GM21576 (cell line): ENCODE measurements at regions not wholly inside any gene's neighbourhood (a gene's known extent, or its start where the extent isn't known, plus 50 kb on each side); places are given as distances from the start of the nearest gene placed in this dataset.

Experiments
- ATAC-seq: cut with Tn5 transposase; IDR thresholded peaks from one replicate; pipeline ENCODE4 v1.9.1; 2021; ENCODE audit warnings: mild to moderate bottlenecking, moderate library complexity; ENCODE audit not compliant: unreplicated experiment

GRCh38 chr11:87392665-87393064 is 354.9 kb downstream of the TMEM135 start:
- no peak for ATAC-seq

GRCh38 chr11:87391496-87391895 is 353.8 kb downstream of the TMEM135 start:
- ATAC-seq = no peak

- ATAC-seq = no peak
Measured at GRCh38 chr11:87384078-87384729, 346.5 kb downstream of the TMEM135 start.

GRCh38 chr11:87374038-87374807 is 336.5 kb downstream of the TMEM135 start:
- no peak for ATAC-seq
